Heart left ventricle (tissue), 16 donors: ENCODE measurements at regions not wholly inside any gene's neighbourhood (a gene's known extent, or its start where the extent isn't known, plus 50 kb on each side); places are given as distances from the start of the nearest gene placed in this dataset.

Experiments
- ATAC-seq, 4 donors: fragments of 200-7000 bp; cut with Tn5 transposase; one replicate each; pipeline ENCODE4 v1.9.1; 2020 to 2022; ENCODE audit warnings: moderate library complexity in 4 of 4, mild to moderate bottlenecking in 3 of 4, moderate number of reproducible peaks in 1 of 4
- DNase-seq, 5 donors: peaks; one replicate each; pipeline ENCODE4 v3.0.0-alpha.2; 2020
- H3K27ac ChIP-seq, 12 donors: fragments of 200-600 bp; sonication (generic) in 4 of 12; one replicate each; pipeline versions ENCODE4 v1.5.0 to v1.8.0; 2016 to 2022; ENCODE audit warnings: mild to moderate bottlenecking in 2 of 12
- H3K27me3 ChIP-seq, 9 donors: fragments of 200-600 bp; sonication (generic) in 2 of 9; one replicate each; pipeline versions ENCODE4 v1.5.1 to v1.8.0; 2016 to 2022; ENCODE audit warnings: mild to moderate bottlenecking in 3 of 9
- H3K36me3 ChIP-seq, 9 donors: fragments of 200-600 bp; sonication (generic) in 2 of 9; one replicate each; pipeline versions ENCODE4 v1.5.0 to v1.8.0; 2018 to 2022; ENCODE audit warnings: mild to moderate bottlenecking in 2 of 9
- H3K4me1 ChIP-seq, 12 donors: fragments of 200-600 bp; sonication (generic) in 4 of 12; one replicate each; pipeline versions ENCODE4 v1.5.0 to v1.8.0; 2016 to 2022; ENCODE audit warnings: mild to moderate bottlenecking in 3 of 12
- H3K4me3 ChIP-seq, 12 donors: fragments of 200-600 bp; sonication (generic) in 4 of 12; one replicate each; pipeline versions ENCODE4 v1.5.0 to v1.8.0; 2017 to 2022; ENCODE audit warnings: mild to moderate bottlenecking in 9 of 12, moderate library complexity in 4 of 12
- H3K9me3 ChIP-seq, 12 donors: fragments of 200-600 bp; sonication (generic) in 4 of 12; one replicate each; pipeline versions ENCODE4 v1.5.0 to v1.8.0; 2016 to 2022; ENCODE audit warnings: mild to moderate bottlenecking in 1 of 12
- POLR2A ChIP-seq, 2 donors: fragments of 450-650 bp; IDR thresholded peaks; one replicate each; pipeline ENCODE4 v1.6.1; 2017; ENCODE audit warnings: antibody characterized with exemption in 2 of 2, mild to moderate bottlenecking in 2 of 2, moderate library complexity in 2 of 2
- WGBS, 4 donors: extraction: QIAGEN DNeasy Blood & Tissue Kit in 2 of 4; methylation state at CpG; one replicate each; pipeline versions ENCODE4 v1.1.5 to v1.1.7; 2013 to 2018; 5-methylcytosine and 5-hydroxymethylcytosine counted together
- intact Hi-C, 10 donors: fragments of 100-400 bp; cut with DNase I; formaldehyde crosslinking; loops; one replicate each; pipeline versions ENCODE4 v1.11.1 to v1.14.2; 2022
- TF ChIP-seq, protein P1 (sequence below), 12 donors: fragments of 200-600 bp; sonication (generic) in 4 of 12; IDR thresholded peaks; one replicate each; pipeline versions ENCODE4 v1.5.0 to v1.8.0; 2018 to 2022; ENCODE audit warnings: antibody characterized with exemption in 12 of 12, mild to moderate bottlenecking in 5 of 12
- donor health status: ischemic (EF 13 %, LVEDD 7.1; RV severe dilation, severe dysfunction).
- donor health status: healthy with polysubstance abuse.
- donor health status: DM: no; HTN: yes; CAD: no.
- donor health status: DM: no; HTN: no; CAD: no.
- donor health status: ischemic (EF 25% LVEDD 6.9; RV normal size, moderate dysfunction).
- donor health status: ischemic (EF 25% LVEDD 5.7; RV mildly dilated, moderate dysfunction).
- donor health status: healthy.
- donor health status: DM: yes; HTN: yes; CAD: no.
- donor health status: ischemic (EF 35%, LVEDD 5.7; RV mildly dilated, moderate dysfunction).
- donor health status: nonischemic (EF 11% LVEDD 7.7; RV severe dilation, severe dysfunction).
- donor health status: DM: yes; HTN: yes; CAD: no.
- donor health status: PGD.
- donor health status: ischemic (EF 29% LVEDD 5.4; RV normal size, mild dysfunction).
- donor health status: nonischemic (EF 23%, LVEDD 6.1; RV moderate dilation, normal function).

DNA sequence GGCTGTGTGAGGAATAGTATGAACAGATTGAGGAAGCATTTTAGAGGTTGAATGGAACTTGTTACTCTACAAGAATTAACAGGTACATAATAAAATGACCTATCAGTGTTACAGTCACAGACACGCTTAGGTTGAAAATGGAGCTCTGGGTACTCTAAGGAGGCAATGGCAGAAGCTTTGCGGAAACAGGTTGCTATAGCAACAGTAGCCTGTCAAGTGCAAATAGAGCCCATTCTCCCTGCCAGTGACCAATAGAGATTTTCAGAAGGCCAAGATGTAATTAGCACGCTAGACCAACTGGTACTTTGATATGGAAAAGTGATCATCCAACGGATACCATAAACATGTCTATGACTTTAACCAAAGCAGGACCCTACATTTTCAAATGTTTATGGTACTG is 148.5 kb upstream of the FREM2 start:
- H3K36me3 ChIP-seq: no peaks in the 10 kb centered on the region
- no peaks in the 10 kb centered on the region for H3K4me1 ChIP-seq
- DNase-seq (no peak), ATAC-seq (no peak)
- TF ChIP-seq, protein P1, sequence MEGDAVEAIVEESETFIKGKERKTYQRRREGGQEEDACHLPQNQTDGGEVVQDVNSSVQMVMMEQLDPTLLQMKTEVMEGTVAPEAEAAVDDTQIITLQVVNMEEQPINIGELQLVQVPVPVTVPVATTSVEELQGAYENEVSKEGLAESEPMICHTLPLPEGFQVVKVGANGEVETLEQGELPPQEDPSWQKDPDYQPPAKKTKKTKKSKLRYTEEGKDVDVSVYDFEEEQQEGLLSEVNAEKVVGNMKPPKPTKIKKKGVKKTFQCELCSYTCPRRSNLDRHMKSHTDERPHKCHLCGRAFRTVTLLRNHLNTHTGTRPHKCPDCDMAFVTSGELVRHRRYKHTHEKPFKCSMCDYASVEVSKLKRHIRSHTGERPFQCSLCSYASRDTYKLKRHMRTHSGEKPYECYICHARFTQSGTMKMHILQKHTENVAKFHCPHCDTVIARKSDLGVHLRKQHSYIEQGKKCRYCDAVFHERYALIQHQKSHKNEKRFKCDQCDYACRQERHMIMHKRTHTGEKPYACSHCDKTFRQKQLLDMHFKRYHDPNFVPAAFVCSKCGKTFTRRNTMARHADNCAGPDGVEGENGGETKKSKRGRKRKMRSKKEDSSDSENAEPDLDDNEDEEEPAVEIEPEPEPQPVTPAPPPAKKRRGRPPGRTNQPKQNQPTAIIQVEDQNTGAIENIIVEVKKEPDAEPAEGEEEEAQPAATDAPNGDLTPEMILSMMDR (IDR thresholded peaks at IDR 0.05): no peak
- TF ChIP-seq POLR2A (IDR thresholded peaks at IDR 0.05): peak in 1 of 2 donors; percentile 0
- 37 to 53% (median 44%) methylated on average over 4 of the region's 4 CpGs for WGBS, 4 donors
- H3K9me3 ChIP-seq: no peaks in the 10 kb centered on the region
- no peak overlapping the region for H3K27ac ChIP-seq
- intact Hi-C loops: no loop called here
- no peak overlapping the region for H3K4me3 ChIP-seq
- H3K27me3 ChIP-seq: no peaks in the 10 kb centered on the region

DNA sequence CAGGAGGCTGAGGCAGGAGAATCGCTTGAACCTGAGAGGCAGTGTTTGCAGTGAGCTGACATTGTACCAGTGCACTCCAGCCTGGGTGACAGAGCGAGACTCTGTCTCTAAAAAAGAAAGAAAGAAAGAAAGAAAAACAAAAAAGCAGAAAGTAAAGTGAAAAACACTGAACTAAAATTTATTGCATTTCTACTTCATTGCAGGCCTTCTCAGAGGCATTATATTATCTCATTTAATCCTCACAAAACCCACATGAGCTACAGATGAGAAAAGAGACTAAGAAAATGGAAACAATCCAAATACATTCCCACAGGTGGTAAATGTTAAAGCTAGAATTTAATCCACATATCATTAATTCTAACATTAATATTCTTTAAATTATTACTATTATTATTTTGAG is 147.2 kb upstream of the FREM2 start:
- no peak for DNase-seq
- Histone ChIP-seq H3K36me3 (no peaks in the 10 kb centered on the region), H3K4me1 (no peaks in the 10 kb centered on the region), H3K4me3 (no peak overlapping the region), H3K27ac (no peak overlapping the region), H3K27me3 (no peaks in the 10 kb centered on the region), H3K9me3 (no peaks in the 10 kb centered on the region)
- 87 to 98% (median 93%) methylated on average over 2 of the region's 2 CpGs for WGBS, 4 donors
- no peak for TF ChIP-seq POLR2A (IDR thresholded peaks at IDR 0.05)
- TF ChIP-seq, protein P1 (IDR thresholded peaks at IDR 0.05): no peak
- intact Hi-C loops: no loop called here
- ATAC-seq: no peak

DNA sequence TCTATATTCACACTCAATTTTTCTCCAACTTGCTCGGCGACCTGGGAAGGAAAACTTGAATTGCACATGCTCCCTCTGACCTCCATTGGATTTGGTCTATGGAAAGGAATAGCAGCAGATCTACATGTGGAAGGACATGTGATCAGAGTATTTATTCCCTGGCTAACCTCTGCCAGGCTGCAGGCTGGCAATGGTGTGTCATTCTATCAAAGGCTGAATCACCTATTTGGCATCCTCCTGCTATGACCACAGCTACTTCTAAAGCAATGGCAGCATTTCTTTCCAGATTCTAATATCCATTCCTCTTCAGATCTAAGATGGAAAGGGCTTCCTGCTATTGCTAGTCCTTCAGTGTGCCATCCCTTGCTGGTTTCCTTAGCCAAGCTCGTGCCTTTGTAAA is 144.3 kb upstream of the FREM2 start:
- Histone ChIP-seq H3K4me1 (no peaks in the 10 kb centered on the region), H3K4me3 (no peak overlapping the region), H3K36me3 (no peaks in the 10 kb centered on the region), H3K9me3 (no peaks in the 10 kb centered on the region), H3K27ac (no peak overlapping the region), H3K27me3 (no peaks in the 10 kb centered on the region)
- DNase-seq (no peak), ATAC-seq (no peak)
- TF ChIP-seq POLR2A (IDR thresholded peaks at IDR 0.05): no peak
- TF ChIP-seq, protein P1 (IDR thresholded peaks at IDR 0.05): no peak
- 61 to 64% (median 62%) methylated on average over 3 of the region's 3 CpGs for WGBS, 4 donors
- intact Hi-C loops: no loop called here

DNA sequence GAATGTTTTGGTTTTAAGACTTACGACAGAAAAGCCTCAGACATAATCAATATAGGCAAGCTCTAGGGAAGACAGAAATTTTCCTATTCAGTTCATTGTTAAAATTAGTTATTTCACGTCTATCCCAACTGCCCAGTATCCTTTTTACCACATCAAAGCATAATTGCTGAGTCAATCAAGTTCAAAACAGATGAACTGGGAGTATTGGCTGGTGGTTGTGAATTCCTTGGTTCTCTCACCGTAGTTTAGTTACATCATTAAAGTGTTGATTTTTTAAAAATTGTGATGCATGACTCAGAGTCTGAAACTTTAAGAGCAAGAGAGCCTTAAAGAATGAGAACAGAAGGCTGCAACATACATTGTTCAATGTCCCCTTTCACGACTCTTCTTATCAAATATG is 143.3 kb upstream of the FREM2 start:
- Histone ChIP-seq H3K36me3 (no peaks in the 10 kb centered on the region), H3K4me1 (no peaks in the 10 kb centered on the region), H3K27ac (no peak overlapping the region), H3K27me3 (no peaks in the 10 kb centered on the region), H3K4me3 (no peak overlapping the region), H3K9me3 (peaks cover 0 to 3% (median 0%) of the 10 kb centered on the region in 12 donors)
- ATAC-seq (no peak), DNase-seq (no peak)
- WGBS, 4 donors: 71 to 82% (median 75%) methylated on average over 4 of the region's 4 CpGs
- intact Hi-C loops: no loop called here
- TF ChIP-seq, protein P1 (IDR thresholded peaks at IDR 0.05): no peak
- no peak for TF ChIP-seq POLR2A (IDR thresholded peaks at IDR 0.05)
